ACHN (cell line): ENCODE measurements at regions not wholly inside any gene's neighbourhood (a gene's known extent, or its start where the extent isn't known, plus 50 kb on each side); places are given as distances from the start of the nearest gene placed in this dataset.

ENCODE experiments used
- DNase-seq: peaks from one replicate; pipeline ENCODE4 v3.0.0-alpha.2; 2015
- in situ Hi-C: cut with HindIII; loops from 2 replicates; pipeline ENCODE4 v1.10.0; 2017; ENCODE audit warnings: low sequenced_read_pairs, low pct_ligation_motif_present, low pct_unique_long_range_greater_than_20kb

GRCh38 chr7:41116817-41117216 lies 586.1 kb downstream of the INHBA start:
- in situ Hi-C loops = no loop called here
- no peak for DNase-seq

- in situ Hi-C loops = no loop called here
- DNase-seq = no peak
These were observed 586.6 kb downstream of the INHBA start for GRCh38 chr7:41116337-41116736.

GRCh38 chr7:41114691-41115090 lies 588.2 kb downstream of the INHBA start:
- in situ Hi-C loops = no loop called here

GRCh38 chr7:41114131-41114530 lies 588.8 kb downstream of the INHBA start:
- no peak for DNase-seq
- in situ Hi-C loops = no loop called here

More at GRCh38 chr7:41114691-41115090, 588.2 kb downstream of the INHBA start:
- no peak for DNase-seq

GRCh38 chr7:41113719-41114118 lies 589.2 kb downstream of the INHBA start:
- in situ Hi-C loops = no loop called here
- no peak for DNase-seq

GRCh38 chr7:41110186-41110585 lies 592.7 kb downstream of the INHBA start:
- DNase-seq = no peak
- in situ Hi-C loops = no loop called here

GRCh38 chr7:41108821-41109220 lies 594.1 kb downstream of the INHBA start:
- DNase-seq = no peak
- in situ Hi-C loops = no loop called here

GRCh38 chr7:41107938-41108448 lies 594.9 kb downstream of the INHBA start:
- in situ Hi-C loops = no loop called here
- peak; percentile 24 for DNase-seq

GRCh38 chr7:41107330-41107937 lies 595.5 kb downstream of the INHBA start:
- in situ Hi-C loops = no loop called here
- DNase-seq = peak; percentile 71

- in situ Hi-C loops = no loop called here
- no peak for DNase-seq
These were observed 598.3 kb downstream of the INHBA start for GRCh38 chr7:41104631-41105030.

GRCh38 chr7:41103331-41103730 lies 599.6 kb downstream of the INHBA start:
- DNase-seq = no peak
- in situ Hi-C loops = no loop called here

- in situ Hi-C loops = no loop called here
- no peak for DNase-seq
These were observed 604.0 kb downstream of the INHBA start for GRCh38 chr7:41098846-41099245.

GRCh38 chr7:41098402-41098801 lies 604.5 kb downstream of the INHBA start:
- no peak for DNase-seq
- in situ Hi-C loops = no loop called here

- DNase-seq = no peak
- in situ Hi-C loops = no loop called here
These were observed 605.4 kb downstream of the INHBA start for GRCh38 chr7:41097501-41097900.

GRCh38 chr7:41096917-41097316 lies 606.0 kb downstream of the INHBA start:
- no peak for DNase-seq
- in situ Hi-C loops = no loop called here

GRCh38 chr7:41093141-41093540 lies 609.7 kb downstream of the INHBA start:
- DNase-seq = no peak
- in situ Hi-C loops = no loop called here

- DNase-seq = peak; percentile 62
- in situ Hi-C loops = no loop called here
These were observed 617.6 kb downstream of the INHBA start for GRCh38 chr7:41085244-41085643.

- no peak for DNase-seq
- in situ Hi-C loops = no loop called here
These were observed 618.5 kb downstream of the INHBA start for GRCh38 chr7:41084381-41084780.

GRCh38 chr7:41069635-41070034 lies 633.3 kb downstream of the INHBA start:
- DNase-seq = no peak
- in situ Hi-C loops = no loop called here

- in situ Hi-C loops = no loop called here
- DNase-seq = no peak
These were observed 635.3 kb downstream of the INHBA start for GRCh38 chr7:41067576-41067975.

GRCh38 chr7:41065663-41066062 lies 637.2 kb downstream of the INHBA start:
- no peak for DNase-seq
- in situ Hi-C loops = no loop called here
